AG10803 (cell line): ENCODE measurements at regions not wholly inside any gene's neighbourhood (a gene's known extent, or its start where the extent isn't known, plus 50 kb on each side); places are given as distances from the start of the nearest gene placed in this dataset.
A peak's percentile ranks its signal among the peaks of the same experiment; 100 is the strongest.
"Not testable (repeated sequence)": the region's sequence is repeated elsewhere in the genome, so short reads cannot be mapped to it uniquely, and the experiment has no call there.

Experiments used
- DNase-seq: peaks from one replicate; pipeline ENCODE4 v3.0.0; 2010; ENCODE audit warnings: low read depth
- H3K4me3 ChIP-seq: 2 replicates; pipeline ENCODE4 v1.5.1; 2011; ENCODE audit warnings: mild to moderate bottlenecking, low read length, control low read depth
- TF ChIP-seq, protein P1 (sequence below): conservative IDR thresholded peaks from 2 replicates; pipeline ENCODE4 v1.5.1; 2011; ENCODE audit warnings: mild to moderate bottlenecking, low read length, control low read depth, inconsistent platforms

GRCh38 chr7:142438235-142438922 is 180.5 kb upstream of the PRSS58 start:
- H3K4me3 ChIP-seq, result no peak overlapping the region
- TF ChIP-seq, protein P1, sequence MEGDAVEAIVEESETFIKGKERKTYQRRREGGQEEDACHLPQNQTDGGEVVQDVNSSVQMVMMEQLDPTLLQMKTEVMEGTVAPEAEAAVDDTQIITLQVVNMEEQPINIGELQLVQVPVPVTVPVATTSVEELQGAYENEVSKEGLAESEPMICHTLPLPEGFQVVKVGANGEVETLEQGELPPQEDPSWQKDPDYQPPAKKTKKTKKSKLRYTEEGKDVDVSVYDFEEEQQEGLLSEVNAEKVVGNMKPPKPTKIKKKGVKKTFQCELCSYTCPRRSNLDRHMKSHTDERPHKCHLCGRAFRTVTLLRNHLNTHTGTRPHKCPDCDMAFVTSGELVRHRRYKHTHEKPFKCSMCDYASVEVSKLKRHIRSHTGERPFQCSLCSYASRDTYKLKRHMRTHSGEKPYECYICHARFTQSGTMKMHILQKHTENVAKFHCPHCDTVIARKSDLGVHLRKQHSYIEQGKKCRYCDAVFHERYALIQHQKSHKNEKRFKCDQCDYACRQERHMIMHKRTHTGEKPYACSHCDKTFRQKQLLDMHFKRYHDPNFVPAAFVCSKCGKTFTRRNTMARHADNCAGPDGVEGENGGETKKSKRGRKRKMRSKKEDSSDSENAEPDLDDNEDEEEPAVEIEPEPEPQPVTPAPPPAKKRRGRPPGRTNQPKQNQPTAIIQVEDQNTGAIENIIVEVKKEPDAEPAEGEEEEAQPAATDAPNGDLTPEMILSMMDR, result peak; percentile 68
- peak; percentile 37 for DNase-seq

GRCh38 chr7:142437741-142438140 is 179.9 kb upstream of the PRSS58 start:
- DNase-seq, result no peak
- TF ChIP-seq, protein P1, result no peak
- no peak overlapping the region for H3K4me3 ChIP-seq

DNA sequence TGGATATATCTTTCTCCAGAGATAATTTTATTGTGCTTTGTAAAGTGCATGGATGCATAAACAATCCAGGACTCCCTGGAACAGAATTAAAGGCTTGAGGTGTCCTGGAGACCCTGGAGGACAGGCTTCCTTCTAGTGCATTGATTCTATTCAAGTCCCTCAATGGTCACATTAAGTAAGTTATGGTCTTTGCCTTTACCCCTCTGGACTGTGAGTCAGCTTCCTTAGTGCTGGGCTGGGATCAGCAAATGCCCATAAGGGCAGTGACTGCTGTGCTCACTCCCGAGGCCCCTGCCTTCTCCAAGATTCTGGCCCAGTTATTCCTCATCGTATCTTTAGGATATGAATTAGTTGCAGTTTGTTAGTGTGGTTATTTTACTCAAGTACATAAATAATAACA is 178.7 kb upstream of the PRSS58 start:
- H3K4me3 ChIP-seq, result no peak overlapping the region
- DNase-seq, result no peak
- TF ChIP-seq, protein P1, result no peak

DNA sequence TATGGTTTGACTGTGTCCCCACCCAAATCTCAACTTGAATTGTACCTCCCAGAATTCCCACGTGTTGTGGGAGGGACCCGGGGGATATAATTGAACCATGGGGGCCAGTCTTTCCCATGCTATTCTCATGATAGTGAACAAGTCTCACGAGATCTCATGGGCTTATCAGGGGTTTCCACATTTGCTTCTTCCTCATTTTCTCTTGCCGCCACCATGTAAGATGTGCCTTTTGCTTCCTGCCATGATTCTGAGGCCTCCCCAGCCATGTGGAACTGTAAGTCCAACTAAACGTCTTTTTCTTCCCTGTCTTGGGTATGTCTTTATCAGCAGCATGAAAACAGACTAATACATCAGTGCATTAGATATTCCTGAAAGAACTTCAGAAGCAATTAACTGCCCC is 177.7 kb upstream of the PRSS58 start:
- not testable (repeated sequence) for DNase-seq, H3K4me3 ChIP-seq

- DNase-seq, result no peak
- no peak overlapping the region for H3K4me3 ChIP-seq
- TF ChIP-seq, protein P1, result no peak
Observed at GRCh38 chr7:142434666-142435167, 176.9 kb upstream of the PRSS58 start.

GRCh38 chr7:142434133-142434532 is 176.3 kb upstream of the PRSS58 start:
- not testable (repeated sequence) for DNase-seq, H3K4me3 ChIP-seq

GRCh38 chr7:142432377-142432776 is 174.5 kb upstream of the PRSS58 start:
- TF ChIP-seq, protein P1, result no peak
- DNase-seq, result no peak
- no peak overlapping the region for H3K4me3 ChIP-seq

- H3K4me3 ChIP-seq, result no peak overlapping the region
- TF ChIP-seq, protein P1, result no peak
Observed at GRCh38 chr7:142431491-142431890, 173.6 kb upstream of the PRSS58 start.

More at GRCh38 chr7:142431491-142431890, 173.6 kb upstream of the PRSS58 start:
- DNase-seq, result peak; percentile 39
